Progenitor cell of endocrine pancreas (in vitro differentiated cells): ENCODE measurements at regions not wholly inside any gene's neighbourhood (a gene's known extent, or its start where the extent isn't known, plus 50 kb on each side); places are given as distances from the start of the nearest gene placed in this dataset.

ENCODE experiments used
- DNase-seq: peaks from one replicate; pipeline ENCODE4 v3.0.0; 2021; ENCODE audit warnings: low spot score; ENCODE audit not compliant: unreplicated experiment
- H3K27ac Mint-ChIP-seq: 2 replicates; pipeline ENCODE4 v1.8.0; 2021; ENCODE audit warnings: mild to moderate bottlenecking, moderate library complexity, mixed read lengths
- H3K27me3 Mint-ChIP-seq: 2 replicates; pipeline ENCODE4 v1.8.0; 2021; ENCODE audit warnings: mixed read lengths
- H3K36me3 Mint-ChIP-seq: 2 replicates; pipeline ENCODE4 v1.8.0; 2022; ENCODE audit warnings: mixed read lengths; ENCODE audit not compliant: insufficient read depth
- H3K4me1 Mint-ChIP-seq: 2 replicates; pipeline ENCODE4 v1.8.0; 2021; ENCODE audit warnings: low read depth, mixed read lengths
- H3K4me3 Mint-ChIP-seq: 2 replicates; pipeline ENCODE4 v1.8.0; 2021; ENCODE audit warnings: low read depth, mild to moderate bottlenecking, moderate library complexity, mixed read lengths
- H3K9me3 Mint-ChIP-seq: 2 replicates; pipeline ENCODE4 v1.8.0; 2021; ENCODE audit warnings: low read depth, mixed read lengths
- CTCF ChIP-seq: fragments of 200-600 bp; sonication (generic); IDR thresholded peaks from one replicate; pipeline ENCODE4 v1.5.0; 2021; ENCODE audit warnings: antibody characterized with exemption, mild to moderate bottlenecking; ENCODE audit not compliant: unreplicated experiment

DNA sequence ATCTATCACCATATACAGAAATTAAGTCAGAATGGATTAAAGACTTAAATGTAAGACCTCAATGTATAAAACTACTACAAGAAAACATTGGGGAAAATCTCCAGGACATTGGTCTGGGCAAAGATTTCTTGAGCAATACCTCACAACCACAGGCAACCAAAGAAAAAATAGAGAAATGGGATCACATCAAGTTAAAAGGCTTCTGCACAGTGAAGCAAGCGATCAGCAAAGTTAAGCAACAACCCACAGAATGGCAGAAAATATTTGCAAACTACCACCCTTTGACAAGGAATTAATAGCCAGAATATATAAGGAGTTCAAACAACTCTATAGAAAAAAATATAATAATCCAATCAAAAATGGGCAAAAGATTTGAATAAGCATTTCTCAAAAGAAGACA, 236.9 kb upstream of the EMCN start:
- no peaks in the 10 kb centered on the region for H3K27me3 Mint-ChIP-seq
- no peak for DNase-seq
- TF ChIP-seq CTCF = no peak

GRCh38 chr4:100746141-100746739, 228.4 kb upstream of the EMCN start:
- DNase-seq = no peak
- TF ChIP-seq CTCF = no peak
- no peak overlapping the region for H3K27ac Mint-ChIP-seq
- H3K4me1 Mint-ChIP-seq = no peaks in the 10 kb centered on the region
- no peaks in the 10 kb centered on the region for H3K27me3 Mint-ChIP-seq
- H3K9me3 Mint-ChIP-seq = peaks cover 9% of the 10 kb centered on the region
- no peaks in the 10 kb centered on the region for H3K36me3 Mint-ChIP-seq
- no peak overlapping the region for H3K4me3 Mint-ChIP-seq

More for the DNA sequence above, 236.9 kb upstream of the EMCN start:
- H3K4me3 Mint-ChIP-seq = no peak overlapping the region
- H3K27ac Mint-ChIP-seq = no peak overlapping the region
- H3K4me1 Mint-ChIP-seq = no peaks in the 10 kb centered on the region
- peaks cover 22% of the 10 kb centered on the region for H3K9me3 Mint-ChIP-seq
- no peaks in the 10 kb centered on the region for H3K36me3 Mint-ChIP-seq

DNA sequence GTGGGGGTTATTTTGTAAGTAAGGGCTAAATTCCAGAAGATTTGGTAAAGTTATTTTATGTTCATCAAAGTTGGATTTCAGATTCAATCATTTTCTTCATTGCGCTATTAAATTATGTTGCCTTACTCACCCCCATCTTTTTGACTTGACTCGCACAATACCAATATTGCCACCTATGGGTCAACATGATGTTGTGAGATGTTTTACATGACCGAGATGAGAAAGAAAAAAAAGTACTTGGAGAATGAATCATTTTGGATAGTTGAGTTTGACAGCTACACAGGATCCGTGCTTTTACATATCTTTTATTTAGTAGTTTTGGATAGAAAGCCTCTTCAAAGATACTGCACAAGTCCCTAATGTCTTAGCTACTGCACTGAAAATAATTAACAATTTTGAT, 224.2 kb upstream of the EMCN start:
- Mint-ChIP-seq H3K4me1 (no peaks in the 10 kb centered on the region), H3K27me3 (no peaks in the 10 kb centered on the region)
- DNase-seq = no peak

DNA sequence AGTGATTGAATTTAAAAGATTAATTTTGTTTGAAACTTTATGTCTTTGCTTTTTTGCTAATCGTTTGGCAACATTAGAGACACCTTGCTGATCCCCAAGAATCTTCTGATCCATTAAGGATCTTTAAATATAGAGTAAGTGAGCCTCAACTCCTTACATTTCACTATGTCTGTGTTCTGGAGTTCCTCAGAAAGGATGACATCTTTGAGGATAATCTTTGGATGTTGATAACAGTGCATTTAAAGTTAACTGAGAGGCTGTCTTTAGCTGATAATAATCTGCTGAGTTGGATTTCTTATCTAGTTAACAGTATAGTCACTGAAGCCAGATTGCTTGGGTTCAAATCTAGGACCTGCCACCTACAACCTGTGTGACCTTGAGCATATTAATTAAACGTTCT, 221.6 kb upstream of the EMCN start:
- Mint-ChIP-seq H3K36me3 (no peaks in the 10 kb centered on the region), H3K9me3 (peaks cover 5% of the 10 kb centered on the region), H3K4me1 (no peaks in the 10 kb centered on the region), H3K27ac (no peak overlapping the region), H3K4me3 (no peak overlapping the region), H3K27me3 (no peaks in the 10 kb centered on the region)
- DNase-seq = no peak
- TF ChIP-seq CTCF = no peak

More for the DNA sequence above, 224.2 kb upstream of the EMCN start:
- TF ChIP-seq CTCF = peak; percentile 11
- Mint-ChIP-seq H3K4me3 (no peak overlapping the region), H3K27ac (no peak overlapping the region), H3K36me3 (no peaks in the 10 kb centered on the region), H3K9me3 (peaks cover 6% of the 10 kb centered on the region)

DNA sequence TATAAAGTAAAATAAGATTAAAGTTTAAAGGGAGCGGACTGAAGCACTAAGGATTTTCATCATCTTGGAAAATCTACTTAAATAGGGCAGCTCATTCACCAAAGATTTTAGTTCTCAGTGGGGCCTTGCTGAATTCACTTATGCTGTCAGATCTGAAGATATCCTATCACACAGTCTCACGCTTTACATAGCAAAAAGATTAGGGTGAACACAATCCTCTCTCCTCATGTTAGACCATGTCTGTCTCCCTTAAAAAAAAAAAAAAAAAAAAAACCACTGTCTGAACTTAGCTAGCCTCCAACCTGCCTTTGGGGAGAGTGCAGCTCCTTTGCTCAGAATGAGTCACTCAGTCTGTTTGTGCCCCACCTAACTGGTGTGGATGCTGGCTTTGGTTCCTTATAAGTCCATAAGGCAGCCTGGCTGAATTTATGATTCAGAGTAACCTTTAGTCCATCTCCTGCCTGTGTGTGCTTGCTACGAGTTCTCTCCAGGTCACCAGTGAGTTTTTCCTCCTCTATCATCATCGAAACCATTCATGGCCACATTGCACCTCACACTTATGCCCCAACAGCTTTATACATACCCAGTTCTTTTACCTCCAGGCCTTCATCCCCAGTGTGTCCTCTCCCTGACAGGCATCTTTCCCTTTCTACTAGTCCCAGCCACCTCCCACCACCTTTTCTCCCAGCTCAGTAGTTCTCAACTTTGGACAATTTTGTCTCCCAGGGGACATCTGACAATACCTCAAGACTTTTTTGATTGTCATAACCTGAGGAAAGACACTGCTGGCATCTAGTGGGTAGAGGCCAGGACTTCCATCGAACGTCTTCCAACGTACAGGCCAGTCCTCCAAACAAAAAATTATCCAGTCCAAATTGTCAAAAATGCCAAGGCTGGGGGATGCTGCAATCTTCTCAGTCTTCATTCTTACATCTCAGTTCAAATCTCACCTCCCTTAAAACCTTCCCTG, 220.7 kb upstream of the EMCN start:
- Mint-ChIP-seq H3K27ac (no peak overlapping the region), H3K36me3 (no peaks in the 10 kb centered on the region), H3K27me3 (no peaks in the 10 kb centered on the region), H3K9me3 (peaks cover 9% of the 10 kb centered on the region), H3K4me1 (no peaks in the 10 kb centered on the region), H3K4me3 (no peak overlapping the region)
- no peak for DNase-seq
- TF ChIP-seq CTCF = no peak
